ENCODE measurements at regions not wholly inside any gene's neighbourhood (a gene's known extent, or its start where the extent isn't known, plus 50 kb on each side); places are given as distances from the start of the nearest gene placed in this dataset.

GRCh38 chr13:104968876-104969275 is 1566.6 kb downstream of the EFNB2 start:
- TF ChIP-seq CTCF (IDR thresholded peaks at IDR 0.05) (no peak), POLR2A (IDR thresholded peaks at IDR 0.05) (no peak)
